Fibroblast of lung (primary cell): ENCODE measurements at regions not wholly inside any gene's neighbourhood (a gene's known extent, or its start where the extent isn't known, plus 50 kb on each side); places are given as distances from the start of the nearest gene placed in this dataset.

Source experiments
- EZH2 ChIP-seq: IDR thresholded peaks from 2 replicates; pipeline ENCODE4 v1.5.1; 2012; ENCODE audit warnings: low read length, control low read depth, mild to moderate bottlenecking; ENCODE audit errors: missing control alignments
- TF ChIP-seq, protein P1 (sequence below), 2 donors: IDR thresholded peaks in 1 of 2; conservative IDR thresholded peaks in 1 of 2; 1 replicate in 1 of 2; 2 replicates in 1 of 2; pipeline ENCODE4 v1.5.1; 2011 to 2012; ENCODE audit warnings: low read length in 2 of 2, control low read depth in 1 of 2, inconsistent platforms in 1 of 2, low read depth in 1 of 2, mild to moderate bottlenecking in 1 of 2

GRCh38 chr7:17674943-17675608, 265.2 kb downstream of the SNX13 start:
- TF ChIP-seq, protein P1, sequence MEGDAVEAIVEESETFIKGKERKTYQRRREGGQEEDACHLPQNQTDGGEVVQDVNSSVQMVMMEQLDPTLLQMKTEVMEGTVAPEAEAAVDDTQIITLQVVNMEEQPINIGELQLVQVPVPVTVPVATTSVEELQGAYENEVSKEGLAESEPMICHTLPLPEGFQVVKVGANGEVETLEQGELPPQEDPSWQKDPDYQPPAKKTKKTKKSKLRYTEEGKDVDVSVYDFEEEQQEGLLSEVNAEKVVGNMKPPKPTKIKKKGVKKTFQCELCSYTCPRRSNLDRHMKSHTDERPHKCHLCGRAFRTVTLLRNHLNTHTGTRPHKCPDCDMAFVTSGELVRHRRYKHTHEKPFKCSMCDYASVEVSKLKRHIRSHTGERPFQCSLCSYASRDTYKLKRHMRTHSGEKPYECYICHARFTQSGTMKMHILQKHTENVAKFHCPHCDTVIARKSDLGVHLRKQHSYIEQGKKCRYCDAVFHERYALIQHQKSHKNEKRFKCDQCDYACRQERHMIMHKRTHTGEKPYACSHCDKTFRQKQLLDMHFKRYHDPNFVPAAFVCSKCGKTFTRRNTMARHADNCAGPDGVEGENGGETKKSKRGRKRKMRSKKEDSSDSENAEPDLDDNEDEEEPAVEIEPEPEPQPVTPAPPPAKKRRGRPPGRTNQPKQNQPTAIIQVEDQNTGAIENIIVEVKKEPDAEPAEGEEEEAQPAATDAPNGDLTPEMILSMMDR (conservative IDR thresholded peaks at IDR 0.05 in 1 of 2, IDR thresholded peaks at IDR 0.05 in 1 of 2; ENCODE audit: low read depth in 1 of 2, low read length in 2 of 2): no peak
- TF ChIP-seq EZH2: no peak
